BLaER1 (cell line): ENCODE measurements at regions not wholly inside any gene's neighbourhood (a gene's known extent, or its start where the extent isn't known, plus 50 kb on each side); places are given as distances from the start of the nearest gene placed in this dataset.
A peak's percentile ranks its signal among the peaks of the same experiment; 100 is the strongest.

Experiments used
- H3K27ac ChIP-seq: shearing (Covaris generic); formaldehyde crosslinking; 2 replicates; pipeline ENCODE4 v1.8.1; 2022
- H3K27me3 ChIP-seq: shearing (Covaris generic); formaldehyde crosslinking; 2 replicates; pipeline ENCODE4 v1.8.1; 2022
- H3K36me3 ChIP-seq: shearing (Covaris generic); formaldehyde crosslinking; 2 replicates; pipeline ENCODE4 v1.8.1; 2022
- H3K4me1 ChIP-seq: shearing (Covaris generic); formaldehyde crosslinking; 2 replicates; pipeline ENCODE4 v1.8.1; 2022
- H3K4me2 ChIP-seq: shearing (Covaris generic); formaldehyde crosslinking; 2 replicates; pipeline ENCODE4 v1.8.1; 2022
- H3K4me3 ChIP-seq: shearing (Covaris generic); formaldehyde crosslinking; 2 replicates; pipeline ENCODE4 v1.8.1; 2022
- H3K9ac ChIP-seq: shearing (Covaris generic); formaldehyde crosslinking; 2 replicates; pipeline ENCODE4 v1.8.1; 2022
- H3K9me3 ChIP-seq: shearing (Covaris generic); formaldehyde crosslinking; 2 replicates; pipeline ENCODE4 v1.8.1; 2022
- H4K20me1 ChIP-seq: shearing (Covaris generic); formaldehyde crosslinking; 2 replicates; pipeline ENCODE4 v1.8.1; 2022
- Cebpa-rat ChIP-seq: shearing (Covaris generic); IDR thresholded peaks from 2 replicates; pipeline ENCODE4 v1.8.1; 2022

DNA sequence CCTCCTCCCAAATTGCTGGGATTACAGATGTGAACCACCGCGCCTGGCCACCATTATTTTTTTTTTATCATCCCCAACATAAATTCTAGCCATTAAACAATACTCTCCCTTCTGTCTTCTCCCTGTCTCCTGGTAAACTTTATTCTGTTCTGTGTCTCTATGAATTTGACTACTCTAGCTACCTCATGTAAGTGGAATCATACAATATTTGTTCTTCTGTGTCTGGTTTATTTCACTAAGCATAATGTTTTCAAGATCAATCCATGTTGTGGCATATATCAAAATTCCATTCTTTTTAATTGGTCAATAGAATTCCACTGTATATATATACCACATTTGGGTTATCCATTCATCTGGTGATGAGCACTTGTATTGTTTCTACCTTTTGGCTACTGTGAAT lies 71.6 kb downstream of the MCFD2 start:
- Histone ChIP-seq H3K27ac (no peak overlapping the region), H3K4me3 (no peak overlapping the region), H3K27me3 (no peaks in the 10 kb centered on the region), H3K36me3 (no peaks in the 10 kb centered on the region), H3K4me2 (no peak overlapping the region), H4K20me1 (no peaks in the 10 kb centered on the region), H3K4me1 (peaks cover 32% of the 10 kb centered on the region), H3K9ac (no peak overlapping the region), H3K9me3 (no peaks in the 10 kb centered on the region)
- TF ChIP-seq Cebpa-rat, result no peak

GRCh38 chr2:46843316-46843715 lies 72.3 kb downstream of the MCFD2 start:
- Histone ChIP-seq H3K4me1 (peaks cover 29% of the 10 kb centered on the region), H3K36me3 (no peaks in the 10 kb centered on the region), H3K27me3 (no peaks in the 10 kb centered on the region), H3K27ac (no peak overlapping the region), H3K4me2 (no peak overlapping the region), H4K20me1 (no peaks in the 10 kb centered on the region), H3K4me3 (no peak overlapping the region), H3K9me3 (no peaks in the 10 kb centered on the region), H3K9ac (no peak overlapping the region)
- TF ChIP-seq Cebpa-rat, result no peak

GRCh38 chr2:46842876-46843275 lies 72.7 kb downstream of the MCFD2 start:
- no peak overlapping the region for H3K27ac ChIP-seq
- no peak for TF ChIP-seq Cebpa-rat
- H3K27me3 ChIP-seq, result no peaks in the 10 kb centered on the region
- H4K20me1 ChIP-seq, result no peaks in the 10 kb centered on the region
- no peak overlapping the region for H3K4me3 ChIP-seq
- H3K9ac ChIP-seq, result no peak overlapping the region
- no peaks in the 10 kb centered on the region for H3K9me3 ChIP-seq
- no peaks in the 10 kb centered on the region for H3K36me3 ChIP-seq
- H3K4me2 ChIP-seq, result no peak overlapping the region
- H3K4me1 ChIP-seq, result peaks cover 24% of the 10 kb centered on the region

GRCh38 chr2:46841621-46842020 lies 74.0 kb downstream of the MCFD2 start:
- no peak for TF ChIP-seq Cebpa-rat
- H3K9me3 ChIP-seq, result no peaks in the 10 kb centered on the region
- H3K9ac ChIP-seq, result no peak overlapping the region
- no peaks in the 10 kb centered on the region for H4K20me1 ChIP-seq
- H3K4me3 ChIP-seq, result no peak overlapping the region
- peaks cover 19% of the 10 kb centered on the region for H3K4me1 ChIP-seq
- no peak overlapping the region for H3K27ac ChIP-seq
- no peaks in the 10 kb centered on the region for H3K36me3 ChIP-seq
- peak overlapping the region; percentile 54 for H3K4me2 ChIP-seq
- no peaks in the 10 kb centered on the region for H3K27me3 ChIP-seq

GRCh38 chr2:46839045-46839444 lies 76.6 kb downstream of the MCFD2 start:
- Histone ChIP-seq H3K4me1 (peaks cover 32% of the 10 kb centered on the region), H3K36me3 (no peaks in the 10 kb centered on the region), H3K27ac (no peak overlapping the region), H3K4me3 (no peak overlapping the region), H3K4me2 (no peak overlapping the region), H3K9me3 (no peaks in the 10 kb centered on the region), H3K9ac (no peak overlapping the region), H4K20me1 (no peaks in the 10 kb centered on the region), H3K27me3 (no peaks in the 10 kb centered on the region)
- no peak for TF ChIP-seq Cebpa-rat

DNA sequence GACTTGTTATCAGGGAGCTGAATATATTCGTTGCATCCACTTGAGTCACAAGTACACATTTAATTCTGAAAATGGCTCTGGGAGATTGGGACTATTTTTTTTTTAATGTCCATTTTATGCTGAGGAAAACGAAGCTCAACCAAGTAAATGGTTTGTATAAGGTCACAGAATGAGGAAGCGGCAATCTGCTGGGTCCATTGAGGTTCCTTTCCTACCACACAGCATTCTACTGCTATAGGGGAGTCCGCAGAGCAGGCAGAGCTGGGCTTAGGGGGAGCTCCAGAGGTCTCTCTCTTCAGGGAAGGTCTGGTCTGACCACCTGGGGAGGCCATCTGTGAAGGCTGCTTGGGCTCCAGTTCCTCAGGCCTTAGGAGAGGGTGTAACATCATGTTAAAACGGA lies 77.9 kb downstream of the MCFD2 start:
- no peak for TF ChIP-seq Cebpa-rat
- Histone ChIP-seq H3K4me2 (no peak overlapping the region), H3K27ac (no peak overlapping the region), H3K4me3 (no peak overlapping the region), H3K9me3 (no peaks in the 10 kb centered on the region), H4K20me1 (no peaks in the 10 kb centered on the region), H3K36me3 (no peaks in the 10 kb centered on the region), H3K9ac (no peak overlapping the region), H3K4me1 (peaks cover 32% of the 10 kb centered on the region), H3K27me3 (no peaks in the 10 kb centered on the region)

DNA sequence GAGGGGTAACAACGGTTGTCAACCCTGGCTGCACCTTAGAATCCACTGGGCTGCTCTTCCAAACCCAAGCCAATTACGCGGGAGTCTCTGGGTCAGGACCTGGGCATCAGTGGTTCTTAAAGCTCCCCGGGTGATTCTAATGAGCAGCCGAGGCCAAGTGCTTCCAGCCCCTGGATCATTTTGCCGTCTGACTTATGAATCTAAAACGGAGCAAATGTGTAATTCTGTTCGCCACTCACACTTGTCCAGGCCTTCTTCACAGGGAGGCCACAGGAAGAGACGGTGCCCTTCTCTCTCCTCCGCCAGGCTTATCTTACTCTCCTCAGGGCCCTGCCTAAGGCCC lies 78.5 kb downstream of the MCFD2 start:
- Histone ChIP-seq H3K27me3 (no peaks in the 10 kb centered on the region), H3K4me2 (no peak overlapping the region), H3K36me3 (no peaks in the 10 kb centered on the region), H3K9ac (no peak overlapping the region), H3K27ac (no peak overlapping the region), H3K4me1 (peaks cover 30% of the 10 kb centered on the region), H4K20me1 (no peaks in the 10 kb centered on the region), H3K4me3 (no peak overlapping the region), H3K9me3 (no peaks in the 10 kb centered on the region)
- no peak for TF ChIP-seq Cebpa-rat

GRCh38 chr2:46836295-46837111 lies 79.1 kb downstream of the MCFD2 start:
- H4K20me1 ChIP-seq, result no peaks in the 10 kb centered on the region
- no peaks in the 10 kb centered on the region for H3K27me3 ChIP-seq

DNA sequence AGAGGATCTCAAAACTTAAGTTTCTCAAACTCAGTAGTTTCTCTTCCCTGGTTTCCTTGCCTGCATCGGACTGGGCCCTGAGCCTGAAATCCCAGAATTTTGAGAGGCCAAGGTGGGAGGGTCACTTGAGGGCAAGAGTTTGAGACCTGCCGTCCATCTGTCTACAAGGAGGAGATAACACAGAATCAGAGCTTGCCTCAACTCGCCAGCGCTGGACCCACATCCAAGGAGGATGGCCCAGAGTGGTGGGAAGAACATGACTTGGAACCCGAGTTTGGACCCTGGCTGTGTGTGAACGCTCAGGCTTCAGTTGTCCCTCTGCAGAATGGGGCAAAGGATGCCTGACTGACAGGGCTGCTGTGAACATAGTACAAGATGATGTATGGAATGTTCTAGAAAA lies 80.1 kb downstream of the MCFD2 start:
- H3K9me3 ChIP-seq, result no peaks in the 10 kb centered on the region
- no peaks in the 10 kb centered on the region for H3K27me3 ChIP-seq
- no peaks in the 10 kb centered on the region for H4K20me1 ChIP-seq
- no peaks in the 10 kb centered on the region for H3K36me3 ChIP-seq
- H3K4me1 ChIP-seq, result peaks cover 21% of the 10 kb centered on the region
- H3K9ac ChIP-seq, result no peak overlapping the region
- no peak overlapping the region for H3K4me3 ChIP-seq
- H3K27ac ChIP-seq, result no peak overlapping the region
- peak overlapping the region; percentile 66 for H3K4me2 ChIP-seq
- TF ChIP-seq Cebpa-rat, result no peak

More at GRCh38 chr2:46836295-46837111, 79.1 kb downstream of the MCFD2 start:
- H3K4me2 ChIP-seq, result peak overlapping the region; percentile 66
- no peaks in the 10 kb centered on the region for H3K36me3 ChIP-seq
- H3K4me3 ChIP-seq, result no peak overlapping the region
- H3K27ac ChIP-seq, result no peak overlapping the region
- peaks cover 24% of the 10 kb centered on the region for H3K4me1 ChIP-seq
- no peak overlapping the region for H3K9ac ChIP-seq
- H3K9me3 ChIP-seq, result no peaks in the 10 kb centered on the region
- TF ChIP-seq Cebpa-rat, result no peak

DNA sequence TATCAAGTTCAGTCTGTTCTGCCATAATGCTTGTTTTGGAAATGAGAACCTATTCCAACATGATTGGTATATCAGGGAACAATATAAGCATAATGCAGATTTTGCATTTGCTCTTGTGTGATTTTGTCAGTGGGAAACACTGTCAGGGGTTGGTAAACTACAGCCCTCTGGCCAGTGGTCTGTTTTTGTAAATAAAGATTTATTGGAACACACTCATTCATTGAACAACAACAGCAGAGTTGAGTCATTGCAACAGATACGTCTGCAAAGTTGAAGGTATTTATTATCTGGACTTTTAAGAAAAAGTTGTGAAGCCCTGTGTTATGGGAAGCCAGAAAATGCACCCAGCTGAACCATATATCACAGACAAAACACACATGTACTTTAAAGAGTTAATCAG lies 83.1 kb downstream of the MCFD2 start:
- H3K4me3 ChIP-seq, result no peak overlapping the region
- no peaks in the 10 kb centered on the region for H3K27me3 ChIP-seq
- no peaks in the 10 kb centered on the region for H3K36me3 ChIP-seq
- H3K9ac ChIP-seq, result no peak overlapping the region
- TF ChIP-seq Cebpa-rat, result no peak
- H3K27ac ChIP-seq, result no peak overlapping the region
- H3K4me1 ChIP-seq, result peaks cover 39% of the 10 kb centered on the region
- no peaks in the 10 kb centered on the region for H4K20me1 ChIP-seq
- no peaks in the 10 kb centered on the region for H3K9me3 ChIP-seq
- no peak overlapping the region for H3K4me2 ChIP-seq

- Histone ChIP-seq H3K27ac (no peak overlapping the region), H3K27me3 (no peaks in the 10 kb centered on the region), H3K9ac (no peak overlapping the region), H3K4me3 (no peak overlapping the region), H3K9me3 (no peaks in the 10 kb centered on the region), H3K4me2 (no peak overlapping the region), H3K36me3 (no peaks in the 10 kb centered on the region), H3K4me1 (peaks cover 44% of the 10 kb centered on the region), H4K20me1 (no peaks in the 10 kb centered on the region)
- no peak for TF ChIP-seq Cebpa-rat
Observed at GRCh38 chr2:46831869-46832265, 83.7 kb downstream of the MCFD2 start.
